Activated T-cell treated with anti-CD3 and anti-CD28 coated beads for 48 hours (primary cell): ENCODE measurements at regions not wholly inside any gene's neighbourhood (a gene's known extent, or its start where the extent isn't known, plus 50 kb on each side); places are given as distances from the start of the nearest gene placed in this dataset.

ENCODE experiments used
- DNase-seq: peaks from one replicate; pipeline ENCODE4 v3.0.0-alpha.2; 2020; ENCODE audit warnings: low read depth

DNA sequence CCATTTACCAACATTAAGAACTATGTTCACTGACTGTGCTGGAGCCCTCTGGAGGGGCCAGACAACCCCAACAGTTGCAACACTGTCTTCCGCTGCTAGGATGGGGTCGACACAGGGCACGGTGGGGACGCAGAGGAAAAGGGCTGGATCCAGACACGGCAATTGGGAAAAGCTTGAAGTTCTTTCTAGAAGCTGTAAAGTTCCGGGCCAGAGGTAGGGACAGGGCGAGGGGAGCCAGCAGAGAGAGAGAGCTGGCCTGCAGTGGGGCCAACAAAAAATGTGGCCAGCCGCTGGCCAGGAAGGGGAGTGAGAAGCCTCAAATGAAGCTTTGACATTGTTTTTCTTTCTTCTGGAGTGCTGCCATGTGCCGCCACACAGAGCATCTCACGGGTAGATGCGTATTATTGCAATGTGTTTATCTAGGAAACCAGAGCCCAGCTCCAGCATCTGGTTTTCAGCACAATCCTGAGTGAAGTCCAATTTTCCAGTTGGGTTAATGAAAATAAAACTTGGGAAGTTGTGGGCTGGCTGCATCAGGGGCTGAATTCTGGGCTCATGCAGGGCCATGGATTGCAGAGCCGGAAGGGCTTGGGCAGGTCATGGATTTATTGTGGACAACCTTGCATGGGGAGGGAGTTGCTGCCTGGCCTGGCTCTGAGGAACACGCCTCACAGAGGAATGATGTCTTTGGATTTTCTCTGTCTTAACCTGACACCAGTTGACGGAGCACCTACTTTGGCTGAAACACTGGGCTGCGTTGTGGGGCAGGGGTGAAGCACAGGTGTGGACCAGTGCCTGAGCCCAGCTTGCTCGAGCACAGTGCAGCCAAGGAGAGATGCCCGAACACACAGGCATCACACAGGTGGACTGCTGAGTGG is 67.6 kb upstream of the AMPD3 start:
- no peak for DNase-seq

DNA sequence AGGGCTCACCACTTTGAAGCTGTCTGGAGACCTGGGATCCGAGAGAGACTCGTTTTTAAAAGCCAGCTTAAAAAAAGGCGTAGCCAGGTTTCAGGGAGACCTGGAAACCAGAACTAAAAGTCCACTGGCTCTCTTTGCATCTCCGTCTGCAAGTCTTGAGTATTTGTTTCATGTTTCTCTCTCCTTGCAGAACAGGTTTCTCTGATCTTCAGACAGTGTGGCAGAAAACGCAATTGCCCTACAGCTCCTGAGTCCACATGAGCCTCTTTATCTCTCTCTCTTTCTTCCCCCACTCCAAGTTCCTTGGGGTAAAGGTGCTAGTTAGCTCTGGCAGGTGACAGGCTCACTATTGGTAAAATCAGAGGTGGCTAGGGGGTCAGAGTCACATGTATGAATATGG is 67.0 kb upstream of the AMPD3 start:
- no peak for DNase-seq

DNA sequence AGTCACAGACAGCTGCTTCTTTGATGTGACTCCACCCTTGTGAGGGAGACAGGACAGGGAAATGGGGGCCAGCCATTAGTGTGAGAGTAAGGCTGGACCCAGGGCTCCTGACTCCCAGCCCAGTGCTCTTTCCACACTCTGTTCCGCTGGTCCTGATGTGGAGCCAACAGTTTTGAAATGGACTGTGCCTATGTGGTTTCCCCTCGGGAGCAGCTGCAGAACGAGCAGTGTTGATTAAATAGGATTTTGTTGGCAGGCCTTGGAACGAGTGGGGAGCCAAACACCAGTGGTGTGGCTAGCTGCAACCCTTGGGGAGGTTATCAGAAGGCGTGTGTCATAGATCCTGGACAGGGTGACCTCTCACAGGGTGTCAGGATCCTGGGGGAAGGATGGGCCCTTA is 66.5 kb upstream of the AMPD3 start:
- no peak for DNase-seq

DNA sequence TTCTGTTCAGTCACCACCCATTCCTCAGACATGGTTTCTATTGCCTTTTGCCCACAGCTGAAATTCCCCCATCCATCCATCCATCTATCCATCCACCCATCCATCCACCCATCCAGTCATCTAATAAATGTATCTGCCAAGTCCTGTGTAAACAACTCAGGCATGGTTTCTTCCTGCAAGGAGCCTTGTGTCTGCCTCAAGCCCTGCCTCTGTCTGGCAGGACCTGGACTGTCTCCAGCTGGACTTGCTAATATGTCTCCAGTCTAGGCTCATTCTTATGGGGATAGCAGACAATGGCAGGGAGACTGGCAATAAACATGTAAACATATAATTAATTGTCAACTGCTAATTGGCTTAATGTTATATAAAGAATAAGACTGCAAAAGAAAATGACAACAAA is 64.7 kb upstream of the AMPD3 start:
- no peak for DNase-seq

GRCh38 chr11:10392095-10393079 is 62.7 kb upstream of the AMPD3 start:
- no peak for DNase-seq

GRCh38 chr11:10394229-10395101 is 60.6 kb upstream of the AMPD3 start:
- no peak for DNase-seq

DNA sequence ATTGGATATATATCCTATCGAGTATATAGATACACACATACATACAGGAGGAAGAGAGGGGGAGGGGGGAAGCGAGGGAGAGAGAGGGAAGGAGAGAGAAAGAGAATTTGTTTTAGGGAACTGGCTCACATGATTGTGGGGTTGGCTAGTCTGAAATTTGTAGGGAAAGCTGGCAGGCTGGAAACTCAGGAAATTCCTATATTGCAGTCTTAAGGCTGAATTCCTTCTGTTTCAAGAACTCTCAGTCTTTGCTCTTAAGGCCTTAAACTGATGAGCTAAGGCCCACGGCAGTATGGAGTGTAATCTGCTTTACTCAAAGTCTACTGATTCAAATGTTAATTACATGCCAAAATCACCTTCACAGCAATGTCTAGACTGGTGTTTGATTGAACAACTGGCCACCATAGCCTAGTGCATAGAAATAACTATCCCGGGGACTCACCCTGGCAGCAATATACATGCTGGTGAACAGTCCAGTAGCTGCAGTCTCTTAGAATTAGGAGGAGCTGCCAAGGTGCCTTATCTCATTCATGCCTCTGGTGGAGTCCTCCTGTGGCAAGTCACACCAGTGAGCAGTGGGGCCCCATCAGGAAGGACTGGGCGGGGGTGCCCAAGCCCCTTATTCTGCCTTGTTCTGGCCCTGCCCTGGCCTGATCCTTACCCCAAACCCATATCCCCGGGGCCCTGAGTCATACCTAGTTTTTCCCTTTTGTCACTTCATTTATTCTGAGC is 59.7 kb upstream of the AMPD3 start:
- DNase-seq = no peak

GRCh38 chr11:10396771-10397170 is 58.3 kb upstream of the AMPD3 start:
- DNase-seq = no peak

- DNase-seq = no peak
Measured at GRCh38 chr11:10397226-10397987, 57.7 kb upstream of the AMPD3 start.

DNA sequence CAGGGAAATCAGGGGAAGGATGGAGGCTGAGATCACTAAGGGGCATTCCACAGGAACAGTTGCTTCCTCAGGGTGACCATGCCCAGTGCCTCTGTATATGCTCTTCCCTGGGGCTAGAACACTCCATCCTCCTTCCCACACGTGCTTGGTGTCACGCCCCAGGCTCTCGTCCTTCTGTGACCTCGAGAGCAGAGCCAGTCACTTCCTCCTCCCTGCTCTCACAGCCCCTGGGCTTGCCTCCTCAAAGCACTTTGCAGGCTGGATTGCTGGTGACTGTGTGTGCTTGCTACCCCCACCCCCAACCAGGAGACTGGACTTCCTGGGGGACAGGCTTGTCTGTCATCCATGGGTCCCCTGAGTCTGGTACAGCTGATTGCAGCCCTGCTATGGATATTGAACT is 56.5 kb upstream of the AMPD3 start:
- DNase-seq = no peak

DNA sequence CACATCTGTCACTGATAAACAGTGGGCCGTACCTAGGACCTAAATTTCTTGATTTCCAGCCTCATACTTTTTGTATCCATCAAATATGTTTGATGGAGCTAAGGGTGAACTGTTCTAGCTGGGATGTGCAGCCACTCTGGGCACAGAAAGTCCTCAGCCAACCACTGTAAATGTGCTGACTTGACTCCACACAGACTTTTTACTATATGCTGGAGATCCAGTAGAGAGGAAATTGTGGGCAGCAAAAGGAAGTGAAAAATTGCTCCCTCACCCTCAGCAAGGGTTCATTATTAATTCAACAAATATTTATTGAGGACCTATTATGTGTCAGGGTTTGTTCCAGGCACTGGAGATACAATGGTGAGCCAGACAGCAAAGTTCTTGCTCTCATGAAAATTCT is 54.2 kb upstream of the AMPD3 start:
- no peak for DNase-seq

GRCh38 chr11:10401256-10401655 is 53.8 kb upstream of the AMPD3 start:
- DNase-seq = no peak

DNA sequence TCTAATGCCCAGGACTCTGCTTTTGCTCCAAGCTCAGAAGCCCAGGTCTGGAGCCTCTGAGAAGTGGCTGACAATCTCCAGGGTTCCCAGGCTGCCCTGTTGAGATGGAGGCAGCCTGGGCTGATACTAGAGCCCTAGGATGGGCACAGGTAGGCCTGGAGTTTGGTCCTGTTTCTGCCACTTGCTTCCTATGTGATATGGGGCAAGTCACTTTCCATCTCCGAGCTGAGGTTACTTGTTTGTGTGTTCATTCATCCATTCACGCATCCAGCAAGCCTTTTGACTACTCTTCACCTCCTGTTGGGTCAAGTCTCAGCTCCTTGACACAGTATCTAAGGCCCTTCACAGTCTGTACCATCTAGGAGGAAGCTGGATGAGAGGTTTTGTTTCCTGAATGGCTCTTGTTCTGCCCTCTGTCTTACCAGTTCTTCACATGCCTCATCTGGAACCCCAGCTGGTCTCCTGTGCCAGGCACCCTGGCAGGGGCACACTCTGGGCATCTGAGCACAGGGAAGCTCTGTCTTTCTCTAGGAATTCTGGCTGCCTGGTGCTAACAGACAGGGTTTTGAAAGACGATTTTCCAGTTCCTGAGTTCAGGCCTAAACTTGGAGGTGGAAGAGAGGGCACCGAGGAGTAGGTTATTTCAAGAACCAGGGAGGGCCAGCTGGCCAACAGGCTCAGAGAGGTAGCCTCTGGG is 53.2 kb upstream of the AMPD3 start:
- no peak for DNase-seq
